ENCODE measurements at regions not wholly inside any gene's neighbourhood (a gene's known extent, or its start where the extent isn't known, plus 50 kb on each side); places are given as distances from the start of the nearest gene placed in this dataset.
"Not testable (repeated sequence)": the region's sequence is repeated elsewhere in the genome, so short reads cannot be mapped to it uniquely, and the experiment has no call there.

DNA sequence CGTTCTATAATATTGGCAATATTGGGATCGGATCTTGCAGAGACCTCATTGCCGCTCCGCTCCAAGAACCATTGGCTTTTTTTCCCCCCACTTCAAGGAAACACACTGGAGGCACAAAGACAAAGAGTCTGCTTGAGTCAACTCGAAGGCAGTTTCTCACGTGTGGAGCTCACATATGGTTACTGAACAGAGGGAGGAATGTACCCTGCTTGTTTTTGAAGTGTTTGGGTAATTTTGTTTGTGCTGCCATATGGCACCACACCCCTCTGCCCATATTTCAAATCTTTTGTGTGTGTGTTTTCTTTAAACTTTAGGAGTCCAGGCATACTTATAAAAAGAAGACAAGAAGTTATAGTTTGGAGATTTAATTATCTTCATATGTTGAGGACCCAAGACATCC, 595.9 kb downstream of the DTWD2 start:
- TF ChIP-seq EP300 (IDR thresholded peaks at IDR 0.05) (no peak), POLR2AphosphoS5 (IDR thresholded peaks at IDR 0.05) (no peak), POLR2A (IDR thresholded peaks at IDR 0.05) (no peak)
- TF ChIP-seq, protein P1, sequence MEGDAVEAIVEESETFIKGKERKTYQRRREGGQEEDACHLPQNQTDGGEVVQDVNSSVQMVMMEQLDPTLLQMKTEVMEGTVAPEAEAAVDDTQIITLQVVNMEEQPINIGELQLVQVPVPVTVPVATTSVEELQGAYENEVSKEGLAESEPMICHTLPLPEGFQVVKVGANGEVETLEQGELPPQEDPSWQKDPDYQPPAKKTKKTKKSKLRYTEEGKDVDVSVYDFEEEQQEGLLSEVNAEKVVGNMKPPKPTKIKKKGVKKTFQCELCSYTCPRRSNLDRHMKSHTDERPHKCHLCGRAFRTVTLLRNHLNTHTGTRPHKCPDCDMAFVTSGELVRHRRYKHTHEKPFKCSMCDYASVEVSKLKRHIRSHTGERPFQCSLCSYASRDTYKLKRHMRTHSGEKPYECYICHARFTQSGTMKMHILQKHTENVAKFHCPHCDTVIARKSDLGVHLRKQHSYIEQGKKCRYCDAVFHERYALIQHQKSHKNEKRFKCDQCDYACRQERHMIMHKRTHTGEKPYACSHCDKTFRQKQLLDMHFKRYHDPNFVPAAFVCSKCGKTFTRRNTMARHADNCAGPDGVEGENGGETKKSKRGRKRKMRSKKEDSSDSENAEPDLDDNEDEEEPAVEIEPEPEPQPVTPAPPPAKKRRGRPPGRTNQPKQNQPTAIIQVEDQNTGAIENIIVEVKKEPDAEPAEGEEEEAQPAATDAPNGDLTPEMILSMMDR (IDR thresholded peaks at IDR 0.05): no peak
- 83 to 86% methylated on average over 6 of the region's 6 CpGs for WGBS, 2 donors (ENCODE audit: low coverage in 1 of 2)

GRCh38 chr5:118382931-118383330, 605.4 kb downstream of the DTWD2 start:
- H3K9me3 ChIP-seq, H3K36me3 ChIP-seq, ATAC-seq, H3K27ac ChIP-seq, H3K4me3 ChIP-seq, H3K27me3 ChIP-seq: not testable (repeated sequence)
- 95 to 98% methylated on average over 10 to 14 of the region's 15 CpGs for WGBS, 2 donors (ENCODE audit: low coverage in 1 of 2)
- H3K4me1 ChIP-seq: peaks cover 0 to 22% (median 0%) of the 10 kb centered on the region in 3 donors

More for the DNA sequence above, 595.9 kb downstream of the DTWD2 start:
- no peaks in the 10 kb centered on the region for H3K36me3 ChIP-seq
- H3K27me3 ChIP-seq: no peaks in the 10 kb centered on the region
- no peaks in the 10 kb centered on the region for H3K9me3 ChIP-seq
- H3K4me1 ChIP-seq: no peaks in the 10 kb centered on the region
- no peak overlapping the region for H3K27ac ChIP-seq
- no peak for ATAC-seq
- no peak overlapping the region for H3K4me3 ChIP-seq

GRCh38 chr5:118379470-118379869, 608.9 kb downstream of the DTWD2 start:
- no peaks in the 10 kb centered on the region for H3K36me3 ChIP-seq
- TF ChIP-seq POLR2A (IDR thresholded peaks at IDR 0.05) (no peak), EP300 (IDR thresholded peaks at IDR 0.05) (no peak), POLR2AphosphoS5 (IDR thresholded peaks at IDR 0.05) (no peak)
- TF ChIP-seq, protein P1 (IDR thresholded peaks at IDR 0.05): no peak
- peak overlapping the region in 1 of 4 donors; percentile 60 for H3K27ac ChIP-seq
- ATAC-seq: no peak
- H3K4me3 ChIP-seq: no peak overlapping the region
- peaks cover 0 to 53% (median 10%) of the 10 kb centered on the region in 3 donors for H3K4me1 ChIP-seq
- H3K27me3 ChIP-seq: no peaks in the 10 kb centered on the region
- 67 to 83% methylated on average over 1 to 2 of the region's 2 CpGs for WGBS, 2 donors (ENCODE audit: low coverage in 1 of 2)
- peaks cover 0 to 9% (median 0%) of the 10 kb centered on the region in 3 donors for H3K9me3 ChIP-seq

- no peak for ATAC-seq
- 43 to 57% methylated on average over 1 of the region's 1 CpG for WGBS, 2 donors (ENCODE audit: low coverage in 1 of 2)
- Histone ChIP-seq H3K4me1 (peaks cover 0 to 55% (median 10%) of the 10 kb centered on the region in 3 donors), H3K4me3 (no peak overlapping the region), H3K9me3 (peaks cover 0 to 9% (median 0%) of the 10 kb centered on the region in 3 donors), H3K36me3 (no peaks in the 10 kb centered on the region), H3K27ac (peak overlapping the region in 2 of 4 donors; percentile 7 to 60), H3K27me3 (no peaks in the 10 kb centered on the region)
- TF ChIP-seq EP300 (IDR thresholded peaks at IDR 0.05) (no peak), POLR2A (IDR thresholded peaks at IDR 0.05) (no peak), POLR2AphosphoS5 (IDR thresholded peaks at IDR 0.05) (no peak)
- TF ChIP-seq, protein P1 (IDR thresholded peaks at IDR 0.05): no peak
These were observed 609.4 kb downstream of the DTWD2 start for GRCh38 chr5:118378959-118379358.

GRCh38 chr5:118377420-118377819, 610.9 kb downstream of the DTWD2 start:
- H3K27ac ChIP-seq: peak overlapping the region in 1 of 4 donors; percentile 60
- ATAC-seq: no peak
- H3K4me1 ChIP-seq: peaks cover 0 to 60% (median 10%) of the 10 kb centered on the region in 3 donors
- TF ChIP-seq, protein P1 (IDR thresholded peaks at IDR 0.05): no peak
- no peak for TF ChIP-seq EP300 (IDR thresholded peaks at IDR 0.05)
- no peak for TF ChIP-seq POLR2A (IDR thresholded peaks at IDR 0.05)
- TF ChIP-seq POLR2AphosphoS5 (IDR thresholded peaks at IDR 0.05): no peak
- no peak overlapping the region for H3K4me3 ChIP-seq
- no peaks in the 10 kb centered on the region for H3K36me3 ChIP-seq
- H3K9me3 ChIP-seq: no peaks in the 10 kb centered on the region
- H3K27me3 ChIP-seq: no peaks in the 10 kb centered on the region
